GM12872 (cell line): ENCODE measurements at regions not wholly inside any gene's neighbourhood (a gene's known extent, or its start where the extent isn't known, plus 50 kb on each side); places are given as distances from the start of the nearest gene placed in this dataset.

Experiments used
- CTCF ChIP-seq: IDR thresholded peaks from 3 replicates; pipeline ENCODE4 v1.5.1; 2011; ENCODE audit warnings: low read depth, mild to moderate bottlenecking, low read length, moderate library complexity; ENCODE audit not compliant: insufficient read depth

- TF ChIP-seq CTCF = no peak
These were observed 652.8 kb upstream of the FAM241A start for GRCh38 chr4:111492496-111492895.

DNA sequence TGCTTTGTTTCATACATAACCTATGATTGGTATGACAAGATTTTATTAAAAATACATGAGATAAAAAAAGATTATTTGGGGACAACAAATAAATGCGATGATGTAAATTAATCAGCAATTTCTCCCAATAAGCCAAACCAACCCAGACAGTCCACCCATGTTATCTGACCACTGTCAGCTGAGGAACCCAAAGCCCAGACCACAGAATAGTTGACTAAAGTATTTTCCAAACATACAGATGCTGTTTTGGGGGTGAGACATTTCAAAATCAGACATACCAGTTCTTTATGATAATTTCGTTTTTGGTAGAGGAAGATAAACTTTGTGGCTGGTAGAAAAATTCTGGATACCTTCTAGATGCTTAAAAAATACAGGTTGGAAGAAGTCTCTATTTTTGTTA is 650.8 kb upstream of the FAM241A start:
- no peak for TF ChIP-seq CTCF

- TF ChIP-seq CTCF = no peak
These were observed 650.3 kb upstream of the FAM241A start for GRCh38 chr4:111494971-111495370.

DNA sequence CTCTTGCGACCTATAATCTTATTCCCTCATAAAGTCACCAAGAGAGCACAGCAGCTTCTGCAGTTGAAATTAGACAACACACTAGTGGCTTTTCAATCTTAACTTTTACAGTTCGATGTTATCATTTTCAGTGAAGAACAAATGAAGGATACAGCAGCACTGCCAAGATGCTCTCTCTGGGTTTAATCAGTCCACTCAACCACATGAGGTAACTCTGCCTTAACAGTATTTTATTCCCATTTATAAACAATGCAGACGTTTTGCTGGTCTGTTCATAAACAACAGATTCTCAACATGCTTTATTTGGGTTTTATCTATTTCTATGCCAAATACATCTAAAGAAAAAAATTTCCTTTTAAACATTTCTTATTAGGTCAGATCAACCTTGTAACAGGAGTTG is 646.0 kb upstream of the FAM241A start:
- no peak for TF ChIP-seq CTCF

GRCh38 chr4:111499706-111500105 is 645.5 kb upstream of the FAM241A start:
- TF ChIP-seq CTCF = no peak

GRCh38 chr4:111500858-111501257 is 644.4 kb upstream of the FAM241A start:
- TF ChIP-seq CTCF = no peak

DNA sequence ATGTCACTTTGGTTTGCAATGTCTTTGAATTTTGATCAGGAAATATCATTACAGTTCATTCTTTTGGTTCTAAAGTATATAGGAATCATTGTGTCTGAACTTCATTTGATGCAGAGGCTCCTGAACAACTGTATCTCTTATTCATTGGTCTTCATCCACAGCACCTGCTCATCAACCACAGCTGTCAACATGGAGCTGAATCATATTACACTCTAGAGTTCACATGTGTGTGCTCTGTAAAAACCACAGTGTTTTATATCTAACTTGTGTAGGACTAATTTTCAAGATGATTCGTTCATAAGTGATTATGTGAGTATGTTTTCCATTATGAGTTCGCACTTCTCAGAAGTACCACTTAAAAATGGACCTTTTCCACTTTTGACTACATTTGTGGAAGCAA is 643.3 kb upstream of the FAM241A start:
- TF ChIP-seq CTCF = no peak

DNA sequence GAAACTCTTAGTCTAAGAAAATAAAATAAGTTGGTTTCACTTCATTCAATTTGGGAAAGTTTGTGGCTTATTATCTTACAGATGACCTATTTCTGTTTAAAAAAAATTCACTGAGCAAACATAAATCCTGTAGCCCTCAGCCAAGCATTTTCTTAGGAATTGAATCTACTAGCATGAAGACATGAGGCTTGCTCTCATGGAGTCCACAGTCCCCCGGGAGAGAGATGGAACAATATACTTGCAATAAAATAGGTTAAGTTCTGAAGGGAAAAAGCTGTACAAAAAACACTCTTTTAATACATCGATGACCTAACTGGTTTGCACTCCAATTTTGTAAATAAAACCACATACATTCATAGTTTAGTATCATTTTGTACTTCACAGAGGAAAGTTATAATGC is 642.6 kb upstream of the FAM241A start:
- TF ChIP-seq CTCF = no peak
